ENCODE measurements at regions not wholly inside any gene's neighbourhood (a gene's known extent, or its start where the extent isn't known, plus 50 kb on each side); places are given as distances from the start of the nearest gene placed in this dataset.

- H3K27ac Mint-ChIP-seq = no peak overlapping the region
- H3K4me3 Mint-ChIP-seq = no peak overlapping the region
- H3K27me3 Mint-ChIP-seq = peaks cover 3% of the 10 kb centered on the region
- no peaks in the 10 kb centered on the region for H3K4me1 Mint-ChIP-seq (ENCODE audit: low read depth)
- no peaks in the 10 kb centered on the region for H3K36me3 Mint-ChIP-seq (ENCODE audit: low read depth)
- no peaks in the 10 kb centered on the region for H3K9me3 Mint-ChIP-seq
Measured at GRCh38 chr16:73714976-73715375, 581.6 kb upstream of the PSMD7 start.

GRCh38 chr16:73713778-73714495, 582.7 kb upstream of the PSMD7 start:
- Mint-ChIP-seq H3K4me3 (no peak overlapping the region), H3K4me1 (ENCODE audit: low read depth) (no peaks in the 10 kb centered on the region), H3K36me3 (ENCODE audit: low read depth) (no peaks in the 10 kb centered on the region), H3K27me3 (peaks cover 3% of the 10 kb centered on the region), H3K27ac (no peak overlapping the region), H3K9me3 (no peaks in the 10 kb centered on the region)

- Mint-ChIP-seq H3K36me3 (ENCODE audit: low read depth) (no peaks in the 10 kb centered on the region), H3K4me1 (ENCODE audit: low read depth) (no peaks in the 10 kb centered on the region), H3K4me3 (no peak overlapping the region), H3K27ac (no peak overlapping the region), H3K9me3 (no peaks in the 10 kb centered on the region), H3K27me3 (peaks cover 3% of the 10 kb centered on the region)
Measured at GRCh38 chr16:73713251-73713650, 583.4 kb upstream of the PSMD7 start.

GRCh38 chr16:73711406-73712080, 585.1 kb upstream of the PSMD7 start:
- no peaks in the 10 kb centered on the region for H3K4me1 Mint-ChIP-seq (ENCODE audit: low read depth)
- no peak overlapping the region for H3K4me3 Mint-ChIP-seq
- H3K36me3 Mint-ChIP-seq (ENCODE audit: low read depth) = no peaks in the 10 kb centered on the region
- H3K9me3 Mint-ChIP-seq = no peaks in the 10 kb centered on the region
- H3K27ac Mint-ChIP-seq = no peak overlapping the region
- peaks cover 3% of the 10 kb centered on the region for H3K27me3 Mint-ChIP-seq

- no peaks in the 10 kb centered on the region for H3K36me3 Mint-ChIP-seq (ENCODE audit: low read depth)
- no peak overlapping the region for H3K27ac Mint-ChIP-seq
- no peak overlapping the region for H3K4me3 Mint-ChIP-seq
- no peaks in the 10 kb centered on the region for H3K4me1 Mint-ChIP-seq (ENCODE audit: low read depth)
- H3K9me3 Mint-ChIP-seq = no peaks in the 10 kb centered on the region
- peaks cover 3% of the 10 kb centered on the region for H3K27me3 Mint-ChIP-seq
Measured at GRCh38 chr16:73710526-73710925, 586.1 kb upstream of the PSMD7 start.

- Mint-ChIP-seq H3K36me3 (ENCODE audit: low read depth) (no peaks in the 10 kb centered on the region), H3K27me3 (no peaks in the 10 kb centered on the region), H3K4me1 (ENCODE audit: low read depth) (no peaks in the 10 kb centered on the region), H3K4me3 (no peak overlapping the region), H3K9me3 (no peaks in the 10 kb centered on the region), H3K27ac (no peak overlapping the region)
Measured at GRCh38 chr16:73707863-73708262, 588.8 kb upstream of the PSMD7 start.

- no peaks in the 10 kb centered on the region for H3K4me1 Mint-ChIP-seq (ENCODE audit: low read depth)
- H3K9me3 Mint-ChIP-seq = no peaks in the 10 kb centered on the region
- H3K27ac Mint-ChIP-seq = no peak overlapping the region
- no peaks in the 10 kb centered on the region for H3K36me3 Mint-ChIP-seq (ENCODE audit: low read depth)
- H3K27me3 Mint-ChIP-seq = no peaks in the 10 kb centered on the region
- no peak overlapping the region for H3K4me3 Mint-ChIP-seq
Measured at GRCh38 chr16:73703891-73704290, 592.7 kb upstream of the PSMD7 start.

- H3K27me3 Mint-ChIP-seq = no peaks in the 10 kb centered on the region
- H3K36me3 Mint-ChIP-seq (ENCODE audit: low read depth) = no peaks in the 10 kb centered on the region
- H3K4me1 Mint-ChIP-seq (ENCODE audit: low read depth) = no peaks in the 10 kb centered on the region
- H3K27ac Mint-ChIP-seq = no peak overlapping the region
- H3K4me3 Mint-ChIP-seq = no peak overlapping the region
- H3K9me3 Mint-ChIP-seq = no peaks in the 10 kb centered on the region
Measured at GRCh38 chr16:73697336-73697735, 599.3 kb upstream of the PSMD7 start.

- Mint-ChIP-seq H3K27ac (no peak overlapping the region), H3K4me1 (ENCODE audit: low read depth) (no peaks in the 10 kb centered on the region), H3K27me3 (no peaks in the 10 kb centered on the region), H3K9me3 (no peaks in the 10 kb centered on the region), H3K4me3 (no peak overlapping the region), H3K36me3 (ENCODE audit: low read depth) (no peaks in the 10 kb centered on the region)
Measured at GRCh38 chr16:73692861-73693260, 603.8 kb upstream of the PSMD7 start.

GRCh38 chr16:73683804-73684203, 612.8 kb upstream of the PSMD7 start:
- Mint-ChIP-seq H3K36me3 (ENCODE audit: low read depth) (no peaks in the 10 kb centered on the region), H3K4me1 (ENCODE audit: low read depth) (no peaks in the 10 kb centered on the region), H3K27me3 (no peaks in the 10 kb centered on the region), H3K27ac (no peak overlapping the region), H3K4me3 (no peak overlapping the region), H3K9me3 (peaks cover 3% of the 10 kb centered on the region)

- no peaks in the 10 kb centered on the region for H3K9me3 Mint-ChIP-seq
- H3K27ac Mint-ChIP-seq = no peak overlapping the region
- H3K27me3 Mint-ChIP-seq = peaks cover 16% of the 10 kb centered on the region
- no peaks in the 10 kb centered on the region for H3K36me3 Mint-ChIP-seq (ENCODE audit: low read depth)
- H3K4me3 Mint-ChIP-seq = no peak overlapping the region
- no peaks in the 10 kb centered on the region for H3K4me1 Mint-ChIP-seq (ENCODE audit: low read depth)
Measured at GRCh38 chr16:73672135-73672534, 624.2 kb upstream of the ZFHX3 start.

- Mint-ChIP-seq H3K27ac (no peak overlapping the region), H3K36me3 (ENCODE audit: low read depth) (no peaks in the 10 kb centered on the region), H3K4me1 (ENCODE audit: low read depth) (no peaks in the 10 kb centered on the region), H3K4me3 (no peak overlapping the region), H3K27me3 (peaks cover 16% of the 10 kb centered on the region), H3K9me3 (no peaks in the 10 kb centered on the region)
Measured at GRCh38 chr16:73670836-73671820, 623.2 kb upstream of the ZFHX3 start.

GRCh38 chr16:73669535-73670274, 621.8 kb upstream of the ZFHX3 start:
- Mint-ChIP-seq H3K36me3 (ENCODE audit: low read depth) (no peaks in the 10 kb centered on the region), H3K27ac (no peak overlapping the region), H3K27me3 (peaks cover 16% of the 10 kb centered on the region), H3K4me1 (ENCODE audit: low read depth) (no peaks in the 10 kb centered on the region), H3K9me3 (no peaks in the 10 kb centered on the region), H3K4me3 (no peak overlapping the region)

- H3K27ac Mint-ChIP-seq = no peak overlapping the region
- peaks cover 9% of the 10 kb centered on the region for H3K27me3 Mint-ChIP-seq
- no peaks in the 10 kb centered on the region for H3K9me3 Mint-ChIP-seq
- H3K4me1 Mint-ChIP-seq (ENCODE audit: low read depth) = no peaks in the 10 kb centered on the region
- no peaks in the 10 kb centered on the region for H3K36me3 Mint-ChIP-seq (ENCODE audit: low read depth)
- H3K4me3 Mint-ChIP-seq = no peak overlapping the region
Measured at GRCh38 chr16:73663720-73664119, 615.8 kb upstream of the ZFHX3 start.
